HCT116 (cell line): ENCODE measurements at regions not wholly inside any gene's neighbourhood (a gene's known extent, or its start where the extent isn't known, plus 50 kb on each side); places are given as distances from the start of the nearest gene placed in this dataset.

Experiments used
- CTCF ChIP-seq, 3 experiments: fragments of 200-600 bp in 1 of 3; sonication (generic) in 1 of 3; IDR thresholded peaks in 2 of 3; conservative IDR thresholded peaks in 1 of 3; 2 replicates each; pipeline ENCODE4 v1.5.1; 2012 to 2017; ENCODE audit warnings: low read depth in 2 of 3, low read length in 2 of 3, antibody characterized with exemption in 1 of 3, borderline replicate concordance in 1 of 3, control low read depth in 1 of 3, mild to moderate bottlenecking in 1 of 3, mixed read lengths in 1 of 3, mixed run types in 1 of 3, moderate library complexity in 1 of 3; ENCODE audit not compliant: insufficient read depth in 1 of 3
- ELF1 ChIP-seq: IDR thresholded peaks from 2 replicates; pipeline ENCODE4 v1.6.1; 2012; ENCODE audit warnings: low read depth, borderline replicate concordance
- EZH2phosphoT487 ChIP-seq: fragments of 200-600 bp; IDR thresholded peaks from 2 replicates; pipeline ENCODE4 v1.6.1; 2018; ENCODE audit warnings: antibody characterized with exemption, borderline replicate concordance
- POLR2AphosphoS5 ChIP-seq: IDR thresholded peaks from 2 replicates; pipeline ENCODE4 v1.6.1; 2011; ENCODE audit warnings: mild to moderate bottlenecking, low read depth, low read length, moderate library complexity
- RAD21 ChIP-seq: IDR thresholded peaks from 2 replicates; pipeline ENCODE4 v1.6.1; 2012; ENCODE audit warnings: low read depth, mild to moderate bottlenecking
- SIN3A ChIP-seq: IDR thresholded peaks from 2 replicates; pipeline ENCODE4 v1.6.1; 2012; ENCODE audit warnings: low read depth
- SP1 ChIP-seq: IDR thresholded peaks from 2 replicates; pipeline ENCODE4 v1.6.1; 2012; ENCODE audit warnings: low read depth
- ZNF274 ChIP-seq: fragments of 200-500 bp; sonication (Bioruptor generic); IDR thresholded peaks from 2 replicates; pipeline ENCODE4 v1.6.1; 2014; ENCODE audit warnings: mild to moderate bottlenecking, low read depth, low read length, inconsistent platforms
- TF ChIP-seq, protein P1 (sequence below): IDR thresholded peaks from 2 replicates; pipeline ENCODE4 v1.6.1; 2012

DNA sequence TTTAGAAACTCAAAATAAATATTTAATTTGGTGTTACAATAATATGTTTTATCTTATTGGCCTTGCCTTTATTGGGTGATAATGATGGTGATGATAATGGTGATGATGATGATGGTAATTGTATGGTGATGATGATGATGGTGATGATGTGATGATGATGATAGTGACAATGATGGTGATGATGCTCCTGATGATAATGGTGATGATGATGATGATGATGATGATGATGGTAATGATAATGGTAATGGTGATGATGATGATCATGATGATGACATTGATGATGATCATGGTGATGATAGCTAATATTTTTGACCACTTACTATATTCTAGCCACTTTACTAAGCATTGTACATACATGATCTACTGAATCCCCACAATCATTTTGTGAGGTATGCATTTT is 1548.6 kb upstream of the TMEM132C start:
- TF ChIP-seq CTCF (IDR thresholded peaks at IDR 0.05 in 2 of 3, conservative IDR thresholded peaks at IDR 0.05 in 1 of 3; ENCODE audit: borderline replicate concordance in 1 of 3, insufficient read depth in 1 of 3, low read depth in 2 of 3, low read length in 2 of 3) (no peak), RAD21 (no peak), SP1 (no peak), SIN3A (no peak), ZNF274 (no peak), EZH2phosphoT487 (no peak), POLR2AphosphoS5 (no peak), ELF1 (no peak)
- TF ChIP-seq, protein P1, sequence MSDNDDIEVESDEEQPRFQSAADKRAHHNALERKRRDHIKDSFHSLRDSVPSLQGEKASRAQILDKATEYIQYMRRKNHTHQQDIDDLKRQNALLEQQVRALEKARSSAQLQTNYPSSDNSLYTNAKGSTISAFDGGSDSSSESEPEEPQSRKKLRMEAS, result no peak
